ENCODE measurements at regions not wholly inside any gene's neighbourhood (a gene's known extent, or its start where the extent isn't known, plus 50 kb on each side); places are given as distances from the start of the nearest gene placed in this dataset.

DNA sequence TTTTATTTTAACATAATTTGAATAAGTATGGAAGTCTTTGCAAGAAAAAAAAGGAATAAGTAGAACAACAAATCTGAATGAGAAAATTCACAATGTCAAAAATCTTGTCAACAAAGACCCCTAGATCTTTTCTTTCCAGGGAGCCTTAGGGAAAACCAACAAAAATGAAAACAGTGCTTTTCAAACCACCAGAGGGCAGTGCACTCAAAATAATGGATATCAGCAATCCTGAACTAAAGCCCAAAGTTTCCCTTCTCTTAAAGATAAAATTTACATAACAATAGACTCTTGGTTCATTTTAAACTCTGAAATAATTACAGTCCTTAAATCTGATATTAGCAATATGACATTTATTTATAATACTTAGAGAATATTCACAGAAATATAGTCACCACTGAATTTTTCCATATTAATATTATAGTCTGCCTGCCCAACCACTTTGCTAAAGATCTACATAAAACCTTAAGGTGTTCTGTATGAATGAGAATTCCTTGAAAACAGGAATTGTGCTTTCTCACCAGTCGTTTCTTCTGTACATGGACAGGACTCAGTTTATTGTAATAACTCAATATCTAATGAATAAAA is 105.3 kb upstream of the BMP5 start:
- H3K9me3 ChIP-seq (ENCODE audit: control insufficient read depth, low read length), result no peaks in the 10 kb centered on the region
- no peaks in the 10 kb centered on the region for H3K27me3 ChIP-seq (ENCODE audit: control insufficient read depth, insufficient read depth)
- H3K27ac ChIP-seq (ENCODE audit: low read length), result no peak overlapping the region
- H3K4me3 ChIP-seq (ENCODE audit: low read length), result no peak overlapping the region
- no peaks in the 10 kb centered on the region for H3K4me1 ChIP-seq (ENCODE audit: control insufficient read depth, insufficient read depth, low read length)
- intact Hi-C loops (cut with DNase I), result loop anchor here (5.0 kb wide), 1 partner anchor 312 kb away; no protein-coding TSS in a partner anchor
- DNase-seq, result no peak
- ATAC-seq, result no peak
- 15% methylated on average over 1 of the region's 1 CpG for WGBS

DNA sequence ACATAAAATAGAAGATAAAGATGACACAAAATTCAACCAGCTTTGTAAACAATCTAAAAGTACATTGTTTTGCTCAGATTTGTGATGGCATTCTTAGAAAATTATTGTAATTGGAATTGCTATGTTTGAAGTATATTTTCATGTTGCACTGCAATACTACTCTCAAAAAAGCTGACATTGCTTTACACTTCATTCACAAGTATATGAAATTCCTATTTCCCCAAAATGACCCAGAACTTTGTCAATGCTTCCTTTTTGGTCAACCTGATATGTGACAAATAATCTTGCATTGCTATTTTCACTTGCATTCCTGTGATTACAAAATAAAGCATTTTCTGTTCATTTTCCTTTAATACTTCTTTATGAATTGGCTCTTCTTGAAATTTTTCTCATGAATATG is 104.1 kb upstream of the BMP5 start:
- no peaks in the 10 kb centered on the region for H3K4me1 ChIP-seq (ENCODE audit: control insufficient read depth, insufficient read depth, low read length)
- no peaks in the 10 kb centered on the region for H3K9me3 ChIP-seq (ENCODE audit: control insufficient read depth, low read length)
- H3K27me3 ChIP-seq (ENCODE audit: control insufficient read depth, insufficient read depth), result no peaks in the 10 kb centered on the region
- intact Hi-C loops (cut with DNase I), result no loop called here
- ATAC-seq, result no peak
- H3K4me3 ChIP-seq (ENCODE audit: low read length), result no peak overlapping the region
- no peak overlapping the region for H3K27ac ChIP-seq (ENCODE audit: low read length)
- no peak for DNase-seq

DNA sequence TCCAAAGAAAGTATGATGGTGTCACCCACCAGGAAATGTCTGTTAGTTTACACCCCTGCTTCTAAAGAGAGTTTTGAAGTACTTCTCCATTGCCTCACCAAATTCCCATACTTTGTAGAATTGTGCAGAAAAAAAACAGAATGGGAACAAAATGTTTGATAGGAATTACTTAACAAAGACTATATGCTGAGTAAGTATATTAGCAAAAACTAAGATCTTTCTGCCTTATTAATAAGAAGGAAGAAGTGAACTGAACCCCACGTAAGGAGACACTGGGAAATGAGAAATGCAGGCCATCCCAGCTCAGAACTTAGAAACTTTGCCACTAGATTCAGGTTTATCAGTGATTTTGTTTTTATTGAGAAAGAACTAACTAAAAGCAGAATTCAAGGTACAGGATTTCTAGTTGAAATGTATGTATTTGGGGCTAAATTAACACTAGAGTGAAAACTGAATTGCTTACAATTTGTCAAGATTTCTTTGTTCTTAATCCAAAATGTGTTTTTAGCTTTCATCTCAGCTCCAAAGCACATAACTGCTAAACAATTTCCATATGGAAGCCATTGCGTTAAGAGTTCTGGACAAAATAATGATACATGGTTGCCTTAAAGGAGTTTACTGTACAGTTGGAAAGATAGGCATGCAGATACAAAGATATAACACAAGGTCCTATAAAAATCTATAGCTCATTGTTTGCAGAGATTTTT is 102.7 kb upstream of the BMP5 start:
- H3K4me3 ChIP-seq (ENCODE audit: low read length), result no peak overlapping the region
- intact Hi-C loops (cut with DNase I), result no loop called here
- WGBS, result 89% methylated on average over 2 of the region's 2 CpGs
- no peaks in the 10 kb centered on the region for H3K9me3 ChIP-seq (ENCODE audit: control insufficient read depth, low read length)
- H3K27me3 ChIP-seq (ENCODE audit: control insufficient read depth, insufficient read depth), result no peaks in the 10 kb centered on the region
- DNase-seq, result no peak
- no peak for ATAC-seq
- H3K4me1 ChIP-seq (ENCODE audit: control insufficient read depth, insufficient read depth, low read length), result no peaks in the 10 kb centered on the region
- H3K27ac ChIP-seq (ENCODE audit: low read length), result no peak overlapping the region

DNA sequence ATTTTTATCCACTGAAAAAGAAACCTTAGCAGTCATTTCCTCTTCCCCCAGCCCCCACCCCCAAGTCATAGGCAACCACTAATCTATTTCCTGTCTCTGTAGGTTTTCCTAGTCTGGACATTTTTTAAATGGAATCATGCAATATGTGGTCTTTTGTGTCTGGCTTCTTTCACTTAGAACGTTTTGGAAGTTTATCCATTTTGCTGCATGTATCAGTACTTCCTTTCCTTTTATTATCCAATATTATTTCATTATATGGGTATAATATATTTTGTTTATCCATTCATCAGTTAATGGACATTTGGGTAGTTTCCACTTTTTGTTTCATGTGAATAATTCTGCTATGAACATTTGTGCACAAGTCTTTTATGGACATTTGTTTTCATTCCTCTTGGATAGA is 99.3 kb upstream of the BMP5 start:
- ATAC-seq (no peak), DNase-seq (no peak)
- no peaks in the 10 kb centered on the region for H3K9me3 ChIP-seq (ENCODE audit: control insufficient read depth, low read length)
- no peaks in the 10 kb centered on the region for H3K4me1 ChIP-seq (ENCODE audit: control insufficient read depth, insufficient read depth, low read length)
- no peaks in the 10 kb centered on the region for H3K27me3 ChIP-seq (ENCODE audit: control insufficient read depth, insufficient read depth)
- no peak overlapping the region for H3K27ac ChIP-seq (ENCODE audit: low read length)
- WGBS, result 25% methylated on average over 1 of the region's 1 CpG
- intact Hi-C loops (cut with DNase I), result no loop called here
- no peak overlapping the region for H3K4me3 ChIP-seq (ENCODE audit: low read length)

DNA sequence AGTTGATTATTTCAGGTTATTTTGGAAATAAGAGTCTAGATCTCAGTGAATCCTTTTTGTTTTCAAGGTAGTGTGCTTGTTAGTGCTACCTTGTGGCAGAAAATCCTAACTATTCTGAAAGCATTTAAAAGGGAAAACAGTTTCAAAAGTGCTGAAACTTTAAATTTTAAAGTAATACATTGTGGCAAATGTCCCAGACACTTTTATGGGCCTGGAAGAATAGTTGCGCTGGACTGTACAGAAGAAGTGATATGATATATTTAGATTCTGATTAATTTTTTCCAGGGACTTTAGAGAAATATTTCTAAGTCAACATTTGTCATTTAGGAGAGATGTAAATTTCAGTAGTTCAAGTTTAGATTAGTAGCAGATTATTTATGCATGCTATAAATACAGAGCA is 96.7 kb upstream of the BMP5 start:
- ATAC-seq (no peak), DNase-seq (no peak)
- H3K4me1 ChIP-seq (ENCODE audit: control insufficient read depth, insufficient read depth, low read length), result no peaks in the 10 kb centered on the region
- 77% methylated on average over 1 of the region's 1 CpG for WGBS
- intact Hi-C loops (cut with DNase I), result no loop called here
- H3K27me3 ChIP-seq (ENCODE audit: control insufficient read depth, insufficient read depth), result no peaks in the 10 kb centered on the region
- no peaks in the 10 kb centered on the region for H3K9me3 ChIP-seq (ENCODE audit: control insufficient read depth, low read length)
- H3K27ac ChIP-seq (ENCODE audit: low read length), result no peak overlapping the region
- H3K4me3 ChIP-seq (ENCODE audit: low read length), result no peak overlapping the region

DNA sequence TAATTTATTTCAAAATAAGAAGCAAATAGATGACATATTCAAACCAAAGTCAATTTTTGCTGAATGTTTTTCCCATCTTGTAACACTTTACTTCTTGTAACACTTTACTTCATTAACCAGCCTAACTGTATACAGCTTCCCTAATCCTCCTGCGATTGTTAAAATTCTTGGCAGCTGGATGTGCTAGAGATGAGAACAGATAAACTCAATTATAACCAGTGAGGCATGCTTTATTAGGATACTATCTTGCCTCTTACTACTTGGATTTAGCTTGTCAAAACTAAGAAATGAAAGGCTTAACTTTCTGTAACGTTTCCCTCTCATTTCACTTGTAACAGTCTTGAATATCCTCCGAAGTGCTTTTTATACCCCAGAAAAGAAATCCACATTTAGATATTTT is 94.1 kb upstream of the BMP5 start:
- no peak overlapping the region for H3K4me3 ChIP-seq (ENCODE audit: low read length)
- H3K4me1 ChIP-seq (ENCODE audit: control insufficient read depth, insufficient read depth, low read length), result no peaks in the 10 kb centered on the region
- no peak overlapping the region for H3K27ac ChIP-seq (ENCODE audit: low read length)
- DNase-seq, result no peak
- no peaks in the 10 kb centered on the region for H3K9me3 ChIP-seq (ENCODE audit: control insufficient read depth, low read length)
- no peak for ATAC-seq
- 59% methylated on average over 3 of the region's 3 CpGs for WGBS
- intact Hi-C loops (cut with DNase I), result no loop called here
- H3K27me3 ChIP-seq (ENCODE audit: control insufficient read depth, insufficient read depth), result no peaks in the 10 kb centered on the region

DNA sequence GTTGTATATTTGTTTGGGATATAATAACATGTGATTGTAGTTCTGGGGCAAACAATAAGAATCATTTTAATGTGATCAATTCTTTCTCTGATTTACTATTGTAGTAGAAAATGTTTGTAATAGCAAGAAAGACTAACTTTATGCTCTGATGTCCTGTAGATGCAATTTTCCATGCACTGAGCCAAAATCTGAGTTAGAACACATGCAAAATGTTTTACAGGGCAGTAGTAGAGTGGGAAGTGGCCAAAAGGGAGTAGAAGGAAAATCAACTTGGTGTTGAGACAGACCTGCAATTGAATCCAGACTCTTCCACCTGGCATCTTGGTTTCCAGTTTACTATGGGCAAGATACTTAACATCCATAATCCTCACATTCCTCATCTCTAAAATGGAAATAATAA is 93.5 kb upstream of the BMP5 start:
- ATAC-seq (no peak), DNase-seq (no peak)
- no peaks in the 10 kb centered on the region for H3K4me1 ChIP-seq (ENCODE audit: control insufficient read depth, insufficient read depth, low read length)
- H3K9me3 ChIP-seq (ENCODE audit: control insufficient read depth, low read length), result no peaks in the 10 kb centered on the region
- H3K4me3 ChIP-seq (ENCODE audit: low read length), result no peak overlapping the region
- intact Hi-C loops (cut with DNase I), result no loop called here
- H3K27me3 ChIP-seq (ENCODE audit: control insufficient read depth, insufficient read depth), result no peaks in the 10 kb centered on the region
- no peak overlapping the region for H3K27ac ChIP-seq (ENCODE audit: low read length)

DNA sequence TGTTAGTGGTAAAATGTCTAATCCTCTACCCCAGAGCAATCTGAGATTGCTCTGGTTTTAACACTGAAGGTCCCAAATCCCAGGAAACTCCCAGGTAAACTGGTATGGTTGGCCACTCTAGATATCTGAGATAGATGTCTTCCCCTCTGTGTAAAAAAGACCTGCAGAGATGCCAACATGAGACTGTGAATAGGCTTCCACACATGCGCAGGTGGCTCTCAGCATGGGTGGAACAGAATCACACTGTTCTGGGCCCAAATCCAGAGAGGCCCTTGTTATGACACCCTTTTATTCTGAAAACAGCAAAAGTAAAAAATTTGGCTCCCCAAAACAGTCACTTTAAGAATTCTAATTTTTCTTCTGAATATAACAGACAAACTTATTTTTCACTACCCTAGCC is 88.7 kb upstream of the BMP5 start:
- Histone ChIP-seq H3K4me1 (ENCODE audit: control insufficient read depth, insufficient read depth, low read length) (no peaks in the 10 kb centered on the region), H3K4me3 (ENCODE audit: low read length) (no peak overlapping the region), H3K27ac (ENCODE audit: low read length) (no peak overlapping the region), H3K9me3 (ENCODE audit: control insufficient read depth, low read length) (no peaks in the 10 kb centered on the region), H3K27me3 (ENCODE audit: control insufficient read depth, insufficient read depth) (no peaks in the 10 kb centered on the region)
- intact Hi-C loops (cut with DNase I), result no loop called here
- WGBS, result 88% methylated on average over 1 of the region's 1 CpG
- ATAC-seq, result no peak
- no peak for DNase-seq

DNA sequence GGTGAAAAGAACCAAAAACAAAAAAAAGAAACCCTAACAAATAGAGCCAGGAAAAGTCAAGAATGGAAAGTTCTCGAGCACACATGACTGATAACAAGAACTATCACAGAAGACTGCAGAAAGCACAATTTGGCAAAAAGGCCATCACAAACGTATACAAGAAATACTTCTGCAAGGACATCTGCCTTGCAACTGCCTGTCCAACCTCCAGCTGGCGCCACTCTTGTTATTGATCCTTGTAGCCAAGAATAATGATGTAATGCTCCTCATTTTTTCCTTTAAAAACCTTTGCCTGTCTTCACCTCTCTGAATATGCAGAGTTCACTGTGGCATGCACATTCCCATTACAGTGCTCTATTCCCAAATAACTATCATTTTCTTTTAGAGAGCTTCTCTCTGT is 87.9 kb upstream of the BMP5 start:
- no peaks in the 10 kb centered on the region for H3K9me3 ChIP-seq (ENCODE audit: control insufficient read depth, low read length)
- no peaks in the 10 kb centered on the region for H3K27me3 ChIP-seq (ENCODE audit: control insufficient read depth, insufficient read depth)
- peak in 1 of 3 donors; percentile 48 for DNase-seq
- intact Hi-C loops (cut with DNase I), result no loop called here
- H3K4me1 ChIP-seq (ENCODE audit: control insufficient read depth, insufficient read depth, low read length), result no peaks in the 10 kb centered on the region
- no peak overlapping the region for H3K27ac ChIP-seq (ENCODE audit: low read length)
- WGBS, result 39% methylated on average over 3 of the region's 3 CpGs
- ATAC-seq, result no peak
- H3K4me3 ChIP-seq (ENCODE audit: low read length), result no peak overlapping the region

DNA sequence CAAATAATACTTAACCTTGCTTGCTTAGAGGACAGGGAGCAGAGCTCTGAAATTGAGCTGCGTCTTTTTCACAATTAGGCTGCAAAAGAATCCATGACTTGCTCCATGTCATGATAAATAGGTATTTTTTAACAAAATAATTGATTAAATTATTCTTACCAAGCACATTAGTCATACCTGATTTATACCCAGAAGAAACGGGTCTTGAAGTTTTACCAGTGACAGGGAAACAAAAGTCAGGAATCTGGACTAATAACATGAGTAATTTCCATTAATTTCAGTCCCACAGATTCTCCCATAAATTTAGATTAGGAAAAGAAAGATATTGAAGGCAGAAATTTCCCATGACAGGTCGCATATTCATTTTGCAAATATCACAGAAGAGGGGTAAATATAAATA is 85.0 kb upstream of the BMP5 start:
- intact Hi-C loops (cut with DNase I), result no loop called here
- DNase-seq (no peak), ATAC-seq (no peak)
- H3K4me3 ChIP-seq (ENCODE audit: low read length), result no peak overlapping the region
- H3K4me1 ChIP-seq (ENCODE audit: control insufficient read depth, insufficient read depth, low read length), result no peaks in the 10 kb centered on the region
- no peak overlapping the region for H3K27ac ChIP-seq (ENCODE audit: low read length)
- no peaks in the 10 kb centered on the region for H3K9me3 ChIP-seq (ENCODE audit: control insufficient read depth, low read length)
- no peaks in the 10 kb centered on the region for H3K27me3 ChIP-seq (ENCODE audit: control insufficient read depth, insufficient read depth)
- 88% methylated on average over 3 of the region's 3 CpGs for WGBS

DNA sequence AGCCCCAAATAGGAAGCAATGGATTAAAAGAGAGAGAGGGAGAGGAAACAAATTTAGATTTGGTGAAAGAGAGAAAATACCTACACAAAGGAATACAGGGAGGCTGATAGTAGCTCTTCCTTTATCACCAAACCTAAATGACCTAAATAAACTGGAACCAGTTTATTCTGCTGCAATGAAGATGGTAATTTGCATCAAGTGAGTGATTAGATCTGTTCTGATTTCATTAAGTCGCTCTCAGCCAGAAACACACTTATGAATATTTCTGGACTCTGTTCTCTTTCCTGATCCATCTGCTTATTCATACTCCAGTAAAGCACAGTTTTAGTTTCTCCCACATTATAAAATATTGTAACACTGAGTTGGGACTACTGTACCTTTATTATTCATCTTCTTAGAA is 83.4 kb upstream of the BMP5 start:
- Histone ChIP-seq H3K4me1 (ENCODE audit: control insufficient read depth, insufficient read depth, low read length) (no peaks in the 10 kb centered on the region), H3K9me3 (ENCODE audit: control insufficient read depth, low read length) (no peaks in the 10 kb centered on the region), H3K27ac (ENCODE audit: low read length) (no peak overlapping the region), H3K27me3 (ENCODE audit: control insufficient read depth, insufficient read depth) (no peaks in the 10 kb centered on the region), H3K4me3 (ENCODE audit: low read length) (no peak overlapping the region)
- no peak for DNase-seq
- ATAC-seq, result no peak
- intact Hi-C loops (cut with DNase I), result loop anchor here in 2 of 4 donors (5.0 to 10.0 kb wide), 2 partner anchors 516 to 684 kb away; no protein-coding TSS in a partner anchor
- WGBS, result 88% methylated on average over 1 of the region's 1 CpG
